H1 (cell line): ENCODE measurements at regions not wholly inside any gene's neighbourhood (a gene's known extent, or its start where the extent isn't known, plus 50 kb on each side); places are given as distances from the start of the nearest gene placed in this dataset.

Experiments used
- BACH1 ChIP-seq: IDR thresholded peaks from 2 replicates; pipeline ENCODE4 v1.6.1; 2012; ENCODE audit warnings: low read length, improper control_type of control experiment
- CHD1 ChIP-seq: IDR thresholded peaks from 2 replicates; pipeline ENCODE4 v1.6.1; 2012; ENCODE audit warnings: low read depth, low read length, improper control_type of control experiment
- E2F6 ChIP-seq: IDR thresholded peaks from 2 replicates; pipeline ENCODE4 v1.6.1; 2012; ENCODE audit warnings: inconsistent platforms
- EP300 ChIP-seq, 2 experiments: IDR thresholded peaks; 1 replicate in 1 of 2; 2 replicates in 1 of 2; pipeline ENCODE4 v1.6.1; 2011 to 2012; ENCODE audit warnings: low read depth in 2 of 2, low read length in 2 of 2, mild to moderate bottlenecking in 2 of 2, borderline replicate concordance in 1 of 2, inconsistent platforms in 1 of 2, moderate library complexity in 1 of 2
- RAD21 ChIP-seq, 2 experiments: IDR thresholded peaks in 1 of 2; conservative IDR thresholded peaks in 1 of 2; 2 replicates each; pipeline ENCODE4 v1.6.1; 2011; ENCODE audit warnings: low read depth in 2 of 2, low read length in 2 of 2, improper control_type of control experiment in 1 of 2, inconsistent platforms in 1 of 2, mild to moderate bottlenecking in 1 of 2, moderate library complexity in 1 of 2
- SP1 ChIP-seq: IDR thresholded peaks from 2 replicates; pipeline ENCODE4 v1.6.1; 2011; ENCODE audit warnings: low read depth, low read length

- TF ChIP-seq E2F6 (no peak), CHD1 (no peak), BACH1 (no peak), EP300 (IDR thresholded peaks at IDR 0.05; ENCODE audit: borderline replicate concordance in 1 of 2, low read depth in 2 of 2, low read length in 2 of 2) (no peak), SP1 (no peak), RAD21 (IDR thresholded peaks at IDR 0.05 in 1 of 2, conservative IDR thresholded peaks at IDR 0.05 in 1 of 2; ENCODE audit: low read depth in 2 of 2, low read length in 2 of 2) (no peak)
- TF ChIP-seq, all 59 proteins: peak for 0
These were observed 81.6 kb upstream of the MANSC4 start (continued) for GRCh38 chr12:27861428-27862167.
